Tibial artery (tissue), 4 donors: ENCODE measurements at regions not wholly inside any gene's neighbourhood (a gene's known extent, or its start where the extent isn't known, plus 50 kb on each side); places are given as distances from the start of the nearest gene placed in this dataset.

Experiments
- DNase-seq, 2 donors: peaks; one replicate each; pipeline ENCODE4 v3.0.0-alpha.2; 2019
- H3K27ac ChIP-seq, 2 donors: fragments of 200-600 bp; sonication (generic) in 1 of 2; 1 replicate in 1 of 2; 2 replicates in 1 of 2; pipeline ENCODE4 v1.5.1; 2018 to 2019; ENCODE audit warnings: mild to moderate bottlenecking in 1 of 2
- H3K27me3 ChIP-seq, 2 donors: fragments of 200-600 bp; sonication (generic) in 1 of 2; one replicate each; pipeline versions ENCODE4 v1.5.1 to v1.6.0; 2016 to 2019
- H3K36me3 ChIP-seq, 3 donors: fragments of 200-600 bp; sonication (generic) in 2 of 3; one replicate each; pipeline ENCODE4 v1.5.1; 2016 to 2019; ENCODE audit warnings: mild to moderate bottlenecking in 2 of 3
- H3K4me1 ChIP-seq, 4 donors: fragments of 200-600 bp; sonication (generic) in 2 of 4; 1 replicate in 3 of 4; 2 replicates in 1 of 4; pipeline ENCODE4 v1.5.1; 2016 to 2019
- H3K4me3 ChIP-seq, 2 donors: fragments of 200-600 bp; sonication (generic) in 1 of 2; 1 replicate in 1 of 2; 2 replicates in 1 of 2; pipeline ENCODE4 v1.5.1; 2018 to 2019; ENCODE audit warnings: mild to moderate bottlenecking in 2 of 2
- H3K9me3 ChIP-seq, 3 donors: fragments of 200-600 bp; sonication (generic) in 1 of 3; one replicate each; pipeline ENCODE4 v1.5.1; 2016 to 2019
- CTCF ChIP-seq, 2 experiments: fragments of 200-600 bp in 1 of 2; fragments of 450-650 bp in 1 of 2; IDR thresholded peaks; one replicate each; pipeline ENCODE4 v1.5.1; 2017 to 2019; ENCODE audit warnings: antibody characterized with exemption in 2 of 2, mild to moderate bottlenecking in 1 of 2, moderate library complexity in 1 of 2
- intact Hi-C: fragments of 100-400 bp; cut with DNase I; formaldehyde crosslinking; loops from one replicate; pipeline ENCODE4 v1.15.0; 2023; ENCODE audit warnings: low total_unique reads

- no peak overlapping the region for H3K4me3 ChIP-seq
- no peaks in the 10 kb centered on the region for H3K27me3 ChIP-seq
- no peak for TF ChIP-seq CTCF (IDR thresholded peaks at IDR 0.05)
- DNase-seq = no peak
- no peaks in the 10 kb centered on the region for H3K36me3 ChIP-seq
- H3K27ac ChIP-seq = no peak overlapping the region
- peaks cover 0 to 5% (median 2%) of the 10 kb centered on the region in 4 donors for H3K4me1 ChIP-seq
- intact Hi-C loops = no loop called here
- no peaks in the 10 kb centered on the region for H3K9me3 ChIP-seq
Measured at GRCh38 chr5:109917154-109917546, 227.4 kb downstream of the MAN2A1 start.

- no peak overlapping the region for H3K27ac ChIP-seq
- TF ChIP-seq CTCF (IDR thresholded peaks at IDR 0.05) = no peak
- DNase-seq = no peak
- no peaks in the 10 kb centered on the region for H3K27me3 ChIP-seq
- no peaks in the 10 kb centered on the region for H3K36me3 ChIP-seq
- intact Hi-C loops = no loop called here
- H3K4me1 ChIP-seq = peaks cover 0 to 11% (median 3%) of the 10 kb centered on the region in 4 donors
- no peaks in the 10 kb centered on the region for H3K9me3 ChIP-seq
- no peak overlapping the region for H3K4me3 ChIP-seq
Measured at GRCh38 chr5:109917966-109918365, 228.2 kb downstream of the MAN2A1 start.

- peaks cover 0 to 11% (median 3%) of the 10 kb centered on the region in 4 donors for H3K4me1 ChIP-seq
- no peak for DNase-seq
- no peaks in the 10 kb centered on the region for H3K36me3 ChIP-seq
- no peak for TF ChIP-seq CTCF (IDR thresholded peaks at IDR 0.05)
- intact Hi-C loops = no loop called here
- H3K4me3 ChIP-seq = no peak overlapping the region
- H3K9me3 ChIP-seq = no peaks in the 10 kb centered on the region
- H3K27me3 ChIP-seq = no peaks in the 10 kb centered on the region
- H3K27ac ChIP-seq = no peak overlapping the region
Measured at GRCh38 chr5:109920736-109921135, 231.0 kb downstream of the MAN2A1 start.

- no peak overlapping the region for H3K4me3 ChIP-seq
- no peak for DNase-seq
- no peak overlapping the region for H3K27ac ChIP-seq
- H3K9me3 ChIP-seq = no peaks in the 10 kb centered on the region
- H3K4me1 ChIP-seq = peaks cover 0 to 11% (median 3%) of the 10 kb centered on the region in 4 donors
- H3K27me3 ChIP-seq = no peaks in the 10 kb centered on the region
- H3K36me3 ChIP-seq = no peaks in the 10 kb centered on the region
- no peak for TF ChIP-seq CTCF (IDR thresholded peaks at IDR 0.05)
- intact Hi-C loops = no loop called here
Measured at GRCh38 chr5:109921735-109922380, 232.1 kb downstream of the MAN2A1 start.

GRCh38 chr5:109922381-109922995 lies 232.8 kb downstream of the MAN2A1 start:
- intact Hi-C loops = no loop called here
- H3K36me3 ChIP-seq = no peaks in the 10 kb centered on the region
- no peaks in the 10 kb centered on the region for H3K27me3 ChIP-seq
- peaks cover 0 to 11% (median 3%) of the 10 kb centered on the region in 4 donors for H3K4me1 ChIP-seq
- no peaks in the 10 kb centered on the region for H3K9me3 ChIP-seq
- TF ChIP-seq CTCF (IDR thresholded peaks at IDR 0.05) = no peak
- H3K4me3 ChIP-seq = no peak overlapping the region
- no peak for DNase-seq
- H3K27ac ChIP-seq = no peak overlapping the region
